Non-pigmented ciliary epithelial cell (primary cell): ENCODE measurements at regions not wholly inside any gene's neighbourhood (a gene's known extent, or its start where the extent isn't known, plus 50 kb on each side); places are given as distances from the start of the nearest gene placed in this dataset.
A peak's percentile ranks its signal among the peaks of the same experiment; 100 is the strongest.

Experiments used
- DNase-seq: peaks from one replicate; pipeline ENCODE4 v3.0.0-alpha.2; 2010; ENCODE audit warnings: low read depth

DNA sequence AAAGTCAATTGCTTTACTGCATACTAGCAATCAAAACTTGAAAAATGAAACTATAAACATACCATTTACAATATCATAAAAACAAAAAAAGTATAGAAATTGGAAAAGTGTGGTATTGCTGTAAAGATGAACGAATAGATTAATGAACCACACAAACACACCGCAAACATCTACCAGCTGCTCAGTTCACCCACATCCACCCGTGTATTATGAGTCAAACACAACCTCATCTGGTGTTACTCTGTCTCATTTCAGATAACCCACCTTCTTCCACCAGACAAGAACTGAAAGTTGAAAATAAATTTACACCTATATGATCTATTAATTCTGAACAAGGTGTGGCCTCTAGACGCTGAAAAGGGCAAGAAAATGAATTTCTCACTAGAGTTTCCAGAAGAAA is 53.3 kb downstream of the BLID start:
- no peak for DNase-seq

DNA sequence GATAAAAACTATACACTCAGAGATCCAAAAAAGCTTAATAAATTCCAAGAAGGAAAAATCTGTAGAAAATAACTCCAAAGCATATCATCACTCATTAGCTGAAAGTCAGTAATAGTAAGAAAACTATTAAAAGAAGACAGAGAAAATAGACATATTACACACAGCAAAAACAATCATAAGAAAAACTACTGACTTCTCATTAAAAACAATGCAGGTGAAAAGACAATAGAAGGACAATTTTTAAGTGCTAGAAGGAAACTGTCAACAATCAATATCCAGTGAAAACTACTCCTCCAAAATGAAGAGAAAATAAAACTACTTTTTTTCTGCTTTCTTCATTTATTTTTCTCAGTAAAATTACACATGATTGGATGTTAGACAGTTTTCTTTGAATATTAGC is 56.5 kb downstream of the BLID start:
- DNase-seq = no peak

- no peak for DNase-seq
These were observed 65.9 kb downstream of the BLID start for GRCh38 chr11:122050021-122050690.

DNA sequence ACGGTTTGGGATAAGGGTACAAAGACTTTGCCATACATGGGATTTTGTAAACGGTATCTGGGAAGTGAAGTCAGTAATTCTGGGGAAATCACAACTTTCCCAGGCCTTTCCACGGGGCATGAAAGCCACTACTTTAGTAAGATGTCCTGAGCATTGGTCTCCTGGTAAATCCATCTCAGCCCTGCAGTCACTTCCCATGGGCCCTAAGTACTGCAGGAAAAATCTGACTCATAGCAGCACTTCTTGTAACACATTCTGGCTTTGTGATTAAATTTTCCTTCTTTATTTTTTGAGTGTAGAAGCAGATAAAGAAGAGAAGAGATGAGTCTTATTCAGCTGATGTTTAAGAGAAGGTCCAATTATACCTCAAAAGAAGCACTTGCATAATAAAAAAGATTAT is 67.6 kb downstream of the BLID start:
- no peak for DNase-seq

- DNase-seq = peak; percentile 65
These were observed 69.2 kb downstream of the BLID start for GRCh38 chr11:122046846-122047245.

GRCh38 chr11:122046438-122046837 is 69.6 kb downstream of the BLID start:
- no peak for DNase-seq

DNA sequence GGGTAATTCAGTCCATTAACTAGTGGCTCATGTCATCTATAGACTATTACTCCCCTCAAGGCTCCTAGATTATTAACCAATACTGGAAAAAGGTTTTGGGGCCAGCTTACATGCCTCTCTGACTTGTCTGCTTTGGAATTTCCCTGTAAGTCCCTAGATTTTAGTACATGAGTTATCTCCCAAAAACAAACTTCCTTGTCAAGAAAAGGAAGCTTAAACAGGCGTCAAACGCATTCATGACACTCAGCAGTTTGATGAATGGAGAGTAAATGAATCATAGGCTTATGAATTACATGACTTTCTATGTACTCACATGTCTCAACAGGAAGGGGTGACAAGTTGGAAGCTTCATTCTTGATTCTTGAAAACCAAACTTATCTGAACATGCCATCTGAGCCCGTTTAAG is 70.8 kb downstream of the BLID start:
- DNase-seq = peak; percentile 80

DNA sequence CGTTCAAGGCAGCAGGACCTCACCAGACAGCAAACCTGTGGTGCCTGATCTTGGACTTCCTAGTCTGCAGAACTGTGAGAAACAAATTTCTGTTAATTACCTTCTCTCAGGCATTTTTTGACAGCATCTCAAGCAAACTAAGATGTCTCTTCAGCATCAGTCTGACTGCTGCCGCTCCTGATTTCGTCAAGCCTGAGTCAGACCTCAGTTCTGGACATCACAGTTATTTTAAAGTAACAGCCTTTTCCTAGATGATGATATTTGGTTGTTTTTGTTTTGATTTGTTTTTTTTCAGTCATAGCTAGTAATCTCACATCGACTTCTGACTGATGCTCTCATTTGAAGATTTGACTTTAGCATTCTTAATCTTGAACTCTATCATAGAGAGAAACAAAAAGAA is 71.9 kb downstream of the BLID start:
- DNase-seq = no peak

DNA sequence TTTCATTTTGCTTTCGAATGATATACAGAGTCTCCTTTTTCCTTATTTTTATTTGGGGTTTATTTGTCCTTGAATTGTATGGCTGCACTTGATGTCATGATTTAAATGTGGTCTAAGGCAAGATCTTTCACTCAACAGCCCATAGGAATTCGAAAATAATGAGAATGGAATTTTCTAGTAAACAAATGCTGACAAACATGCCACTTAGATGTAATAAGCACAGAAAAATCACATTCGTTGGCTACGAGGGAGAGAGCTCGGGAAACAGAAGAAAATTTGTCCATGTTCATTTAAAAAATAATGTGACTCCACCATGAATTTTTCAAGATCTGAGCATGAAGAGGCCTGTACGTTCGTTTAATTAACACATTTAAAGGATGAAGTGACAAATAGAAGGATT is 73.0 kb downstream of the BLID start:
- no peak for DNase-seq

- no peak for DNase-seq
These were observed 75.6 kb downstream of the BLID start for GRCh38 chr11:122040464-122040863.

- peak; percentile 82 for DNase-seq
These were observed 77.5 kb downstream of the BLID start for GRCh38 chr11:122038543-122038942.

- DNase-seq = no peak
These were observed 78.1 kb downstream of the BLID start for GRCh38 chr11:122037911-122038310.

GRCh38 chr11:122036493-122036892 is 79.5 kb downstream of the BLID start:
- DNase-seq = no peak

DNA sequence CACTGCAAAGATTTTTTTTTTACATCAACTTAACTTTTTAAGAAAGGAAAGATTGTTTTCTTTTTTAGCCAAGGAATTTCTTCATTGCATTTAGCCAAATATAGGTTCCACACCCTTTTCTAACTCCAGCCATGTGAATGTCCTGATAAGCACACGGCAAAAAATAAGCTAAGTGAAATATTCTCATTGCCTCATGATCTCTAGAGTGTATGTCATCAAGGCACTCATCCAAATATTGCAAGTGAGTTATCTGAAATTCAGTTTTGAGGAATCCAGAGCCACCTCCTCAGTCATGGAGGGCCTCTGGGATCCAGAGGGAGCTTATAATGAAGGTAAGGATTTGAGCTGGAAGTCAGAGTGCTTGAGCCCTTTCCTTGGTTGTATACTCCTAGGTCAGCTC is 80.0 kb downstream of the BLID start:
- peak; percentile 45 for DNase-seq

DNA sequence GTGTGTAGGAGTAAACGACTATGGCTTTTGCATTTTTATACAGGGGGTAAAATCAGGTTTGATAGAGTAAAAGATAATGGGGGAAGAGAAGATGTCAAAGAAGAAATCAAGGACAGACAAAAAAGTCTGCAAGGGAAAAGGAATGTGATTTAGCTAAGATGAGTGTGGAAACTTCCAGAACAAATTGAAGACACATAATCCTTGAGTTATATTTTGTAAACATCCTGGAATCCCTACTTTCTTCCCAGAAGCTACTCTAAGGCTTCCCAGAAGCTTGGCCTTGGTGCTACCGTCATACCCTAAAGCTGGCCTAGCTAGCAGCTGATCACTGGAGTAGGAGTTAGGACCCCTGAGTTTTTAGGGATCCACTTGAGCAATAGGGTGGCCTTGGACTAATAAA is 82.4 kb downstream of the BLID start:
- DNase-seq = no peak

- DNase-seq = no peak
These were observed 82.8 kb downstream of the BLID start for GRCh38 chr11:122033193-122033592.

DNA sequence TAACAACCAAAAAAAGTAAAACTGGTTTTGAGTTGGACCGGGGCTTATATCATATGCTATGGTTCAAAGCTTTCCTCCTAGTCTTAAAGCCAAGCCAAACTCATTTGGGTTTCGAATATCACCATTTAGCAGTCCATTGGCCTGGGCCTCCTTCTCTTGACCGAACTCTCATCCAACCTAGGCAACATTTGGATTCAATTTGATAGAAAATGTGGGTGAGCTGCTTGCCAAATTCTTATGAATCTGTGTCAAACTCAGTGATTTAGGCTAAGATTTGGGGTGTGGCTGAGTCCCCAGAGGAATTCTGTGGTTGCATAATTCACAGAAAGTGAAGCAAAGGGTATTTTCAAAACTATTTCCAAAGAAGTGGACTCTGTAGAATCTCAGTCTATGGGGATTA is 83.7 kb downstream of the BLID start:
- DNase-seq = no peak

DNA sequence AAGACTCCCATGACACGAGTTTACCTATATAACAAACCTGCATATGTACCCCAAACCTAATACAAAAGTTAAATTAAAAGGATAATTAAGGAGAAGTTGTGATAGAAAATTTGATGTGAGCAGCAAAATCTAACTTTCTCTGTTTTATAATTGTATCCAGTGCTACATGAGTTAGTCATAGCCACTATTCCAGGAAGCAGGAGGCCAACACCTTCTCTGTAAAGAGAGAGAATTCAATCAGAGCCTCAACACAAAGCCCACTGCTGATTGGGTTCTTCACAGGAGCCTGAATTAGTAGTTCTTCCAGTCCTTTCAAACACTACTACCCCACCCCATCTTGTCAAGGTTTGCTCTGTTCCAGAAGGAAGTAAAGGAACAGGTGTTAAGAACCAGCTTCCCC is 84.2 kb downstream of the BLID start:
- no peak for DNase-seq

- no peak for DNase-seq
These were observed 85.7 kb downstream of the BLID start for GRCh38 chr11:122030286-122030685.

DNA sequence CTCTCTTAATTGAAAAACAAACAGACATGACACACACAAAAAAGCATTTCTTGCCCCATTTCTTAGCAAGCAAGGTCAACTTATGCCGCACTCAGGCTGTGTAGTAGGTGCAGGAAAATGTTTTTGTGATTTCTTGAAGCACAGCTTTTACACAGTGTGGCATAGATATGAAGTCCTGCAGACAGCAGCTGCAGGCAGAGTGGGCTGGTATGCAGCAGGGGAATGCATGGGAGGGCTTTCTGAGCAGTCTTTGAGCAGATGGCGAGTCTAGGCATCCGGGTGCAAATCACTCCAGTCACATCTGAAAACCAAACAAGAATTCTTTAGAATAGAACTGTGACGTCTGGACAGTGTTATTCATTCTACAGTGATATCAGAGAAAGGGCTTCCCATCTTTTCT is 87.5 kb downstream of the BLID start:
- no peak for DNase-seq

DNA sequence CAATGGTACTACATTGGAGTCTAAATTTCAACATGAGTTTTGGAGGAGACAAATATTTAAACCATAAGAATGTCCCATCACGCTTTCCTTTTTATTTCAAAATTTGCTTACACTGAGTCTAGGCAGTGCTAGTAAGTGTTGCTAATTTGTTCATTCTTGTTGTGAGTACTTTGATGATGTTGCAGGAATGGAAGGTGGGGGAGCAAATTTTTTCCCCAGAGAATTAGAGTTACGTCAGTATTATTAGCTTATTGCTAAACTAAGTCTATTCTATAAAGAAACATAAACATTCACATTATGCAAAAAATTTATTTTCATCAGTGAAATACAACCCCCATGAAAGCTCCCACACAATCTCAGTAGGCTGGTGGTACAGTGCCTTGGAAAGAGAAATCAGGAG is 88.0 kb downstream of the BLID start:
- no peak for DNase-seq

- no peak for DNase-seq
These were observed 90.3 kb downstream of the BLID start for GRCh38 chr11:122025757-122026156.

GRCh38 chr11:122024278-122024677 is 91.7 kb downstream of the BLID start:
- no peak for DNase-seq

GRCh38 chr11:122023614-122024250 is 92.3 kb downstream of the BLID start:
- DNase-seq = no peak
